Activated T-helper 2 cell treated with anti-CD3 and anti-CD28 coated beads, Interferon-gamma antibody, Interleukin-2, Interleukin-4, amounts not matched to agents 10 μg/mL and 5 μg/mL and 100 μg/mL, durations not matched to agents 14 hours and 24 hours and 36 hours (primary cell): ENCODE measurements at regions not wholly inside any gene's neighbourhood (a gene's known extent, or its start where the extent isn't known, plus 50 kb on each side); places are given as distances from the start of the nearest gene placed in this dataset.

ENCODE experiments used
- DNase-seq: peaks from one replicate; pipeline ENCODE4 v3.0.0; 2021; ENCODE audit warnings: low spot score
- H3K27ac Mint-ChIP-seq: one replicate; pipeline ENCODE4 v1.8.0; 2021; ENCODE audit warnings: mixed read lengths
- H3K27me3 Mint-ChIP-seq: one replicate; pipeline ENCODE4 v1.8.0; 2021; ENCODE audit warnings: low read depth, mixed read lengths
- H3K36me3 Mint-ChIP-seq: one replicate; pipeline ENCODE4 v1.8.0; 2021; ENCODE audit warnings: low read depth, mixed read lengths
- H3K4me1 Mint-ChIP-seq: one replicate; pipeline ENCODE4 v1.8.0; 2021; ENCODE audit warnings: low read depth, mixed read lengths
- H3K4me3 Mint-ChIP-seq: one replicate; pipeline ENCODE4 v1.8.0; 2021; ENCODE audit warnings: low read depth, mild to moderate bottlenecking, moderate library complexity, mixed read lengths
- H3K9me3 Mint-ChIP-seq: one replicate; pipeline ENCODE4 v1.8.0; 2021; ENCODE audit warnings: mixed read lengths
- intact Hi-C: fragments of 100-400 bp; cut with micrococcal nuclease; formaldehyde crosslinking; loops from one replicate; pipeline ENCODE4 v1.15.1; 2023

- no peaks in the 10 kb centered on the region for H3K4me1 Mint-ChIP-seq
- H3K27me3 Mint-ChIP-seq = peaks cover 2% of the 10 kb centered on the region
- H3K36me3 Mint-ChIP-seq = no peaks in the 10 kb centered on the region
- no peak overlapping the region for H3K27ac Mint-ChIP-seq
- intact Hi-C loops = no loop called here
- DNase-seq = no peak
- H3K9me3 Mint-ChIP-seq = no peaks in the 10 kb centered on the region
- H3K4me3 Mint-ChIP-seq = no peak overlapping the region
These were observed 114.5 kb upstream of the C1orf21 start for GRCh38 chr1:184272175-184272866.

GRCh38 chr1:184276416-184276815 lies 110.4 kb upstream of the C1orf21 start:
- intact Hi-C loops = no loop called here
- no peak overlapping the region for H3K4me3 Mint-ChIP-seq
- no peaks in the 10 kb centered on the region for H3K4me1 Mint-ChIP-seq
- no peak for DNase-seq
- H3K27ac Mint-ChIP-seq = no peak overlapping the region
- H3K9me3 Mint-ChIP-seq = no peaks in the 10 kb centered on the region
- no peaks in the 10 kb centered on the region for H3K36me3 Mint-ChIP-seq
- peaks cover 2% of the 10 kb centered on the region for H3K27me3 Mint-ChIP-seq

GRCh38 chr1:184279911-184280458 lies 106.8 kb upstream of the C1orf21 start:
- intact Hi-C loops = no loop called here
- no peaks in the 10 kb centered on the region for H3K4me1 Mint-ChIP-seq
- no peak for DNase-seq
- H3K27ac Mint-ChIP-seq = no peak overlapping the region
- no peak overlapping the region for H3K4me3 Mint-ChIP-seq
- peaks cover 2% of the 10 kb centered on the region for H3K27me3 Mint-ChIP-seq
- no peaks in the 10 kb centered on the region for H3K9me3 Mint-ChIP-seq
- H3K36me3 Mint-ChIP-seq = no peaks in the 10 kb centered on the region

- H3K9me3 Mint-ChIP-seq = no peaks in the 10 kb centered on the region
- no peaks in the 10 kb centered on the region for H3K4me1 Mint-ChIP-seq
- no peak for DNase-seq
- no peaks in the 10 kb centered on the region for H3K27me3 Mint-ChIP-seq
- intact Hi-C loops = no loop called here
- H3K4me3 Mint-ChIP-seq = no peak overlapping the region
- H3K36me3 Mint-ChIP-seq = no peaks in the 10 kb centered on the region
- H3K27ac Mint-ChIP-seq = no peak overlapping the region
These were observed 102.8 kb upstream of the C1orf21 start for GRCh38 chr1:184283999-184284398.

- Mint-ChIP-seq H3K27me3 (no peaks in the 10 kb centered on the region), H3K36me3 (no peaks in the 10 kb centered on the region), H3K4me3 (no peak overlapping the region), H3K27ac (no peak overlapping the region), H3K9me3 (peaks cover 3% of the 10 kb centered on the region), H3K4me1 (no peaks in the 10 kb centered on the region)
- intact Hi-C loops = no loop called here
- DNase-seq = no peak
These were observed 101.9 kb upstream of the C1orf21 start for GRCh38 chr1:184284900-184285299.

- H3K9me3 Mint-ChIP-seq = peaks cover 9% of the 10 kb centered on the region
- DNase-seq = no peak
- no peaks in the 10 kb centered on the region for H3K4me1 Mint-ChIP-seq
- no peak overlapping the region for H3K4me3 Mint-ChIP-seq
- no peaks in the 10 kb centered on the region for H3K36me3 Mint-ChIP-seq
- H3K27me3 Mint-ChIP-seq = no peaks in the 10 kb centered on the region
- intact Hi-C loops = no loop called here
- no peak overlapping the region for H3K27ac Mint-ChIP-seq
These were observed 101.3 kb upstream of the C1orf21 start for GRCh38 chr1:184285401-184286087.

- H3K36me3 Mint-ChIP-seq = no peaks in the 10 kb centered on the region
- peaks cover 18% of the 10 kb centered on the region for H3K9me3 Mint-ChIP-seq
- intact Hi-C loops = no loop called here
- no peaks in the 10 kb centered on the region for H3K4me1 Mint-ChIP-seq
- no peaks in the 10 kb centered on the region for H3K27me3 Mint-ChIP-seq
- H3K4me3 Mint-ChIP-seq = no peak overlapping the region
- no peak for DNase-seq
- H3K27ac Mint-ChIP-seq = no peak overlapping the region
These were observed 99.8 kb upstream of the C1orf21 start for GRCh38 chr1:184287001-184287400.

- Mint-ChIP-seq H3K9me3 (peaks cover 18% of the 10 kb centered on the region), H3K27me3 (no peaks in the 10 kb centered on the region), H3K27ac (no peak overlapping the region), H3K36me3 (no peaks in the 10 kb centered on the region), H3K4me3 (no peak overlapping the region), H3K4me1 (no peaks in the 10 kb centered on the region)
- no peak for DNase-seq
- intact Hi-C loops = no loop called here
These were observed 96.8 kb upstream of the C1orf21 start for GRCh38 chr1:184289825-184290550.

- Mint-ChIP-seq H3K9me3 (peaks cover 18% of the 10 kb centered on the region), H3K4me3 (no peak overlapping the region), H3K27ac (no peak overlapping the region), H3K36me3 (no peaks in the 10 kb centered on the region), H3K4me1 (no peaks in the 10 kb centered on the region), H3K27me3 (no peaks in the 10 kb centered on the region)
- intact Hi-C loops = no loop called here
- DNase-seq = no peak
These were observed 95.1 kb upstream of the C1orf21 start for GRCh38 chr1:184291701-184292100.

GRCh38 chr1:184292101-184292500 lies 94.7 kb upstream of the C1orf21 start:
- Mint-ChIP-seq H3K4me3 (no peak overlapping the region), H3K9me3 (peaks cover 18% of the 10 kb centered on the region), H3K36me3 (no peaks in the 10 kb centered on the region), H3K4me1 (no peaks in the 10 kb centered on the region), H3K27ac (no peak overlapping the region), H3K27me3 (no peaks in the 10 kb centered on the region)
- intact Hi-C loops = no loop called here
- DNase-seq = no peak

- DNase-seq = no peak
- Mint-ChIP-seq H3K27ac (no peak overlapping the region), H3K9me3 (peaks cover 18% of the 10 kb centered on the region), H3K4me3 (no peak overlapping the region), H3K36me3 (no peaks in the 10 kb centered on the region), H3K4me1 (no peaks in the 10 kb centered on the region), H3K27me3 (peaks cover 3% of the 10 kb centered on the region)
- intact Hi-C loops = no loop called here
These were observed 92.7 kb upstream of the C1orf21 start for GRCh38 chr1:184294101-184294500.

- no peak overlapping the region for H3K27ac Mint-ChIP-seq
- H3K4me1 Mint-ChIP-seq = no peaks in the 10 kb centered on the region
- DNase-seq = no peak
- intact Hi-C loops = no loop called here
- H3K9me3 Mint-ChIP-seq = no peaks in the 10 kb centered on the region
- H3K4me3 Mint-ChIP-seq = no peak overlapping the region
- peaks cover 3% of the 10 kb centered on the region for H3K27me3 Mint-ChIP-seq
- H3K36me3 Mint-ChIP-seq = no peaks in the 10 kb centered on the region
These were observed 90.2 kb upstream of the C1orf21 start for GRCh38 chr1:184296466-184297243.
